ENCODE measurements at regions not wholly inside any gene's neighbourhood (a gene's known extent, or its start where the extent isn't known, plus 50 kb on each side); places are given as distances from the start of the nearest gene placed in this dataset.
"Not testable (repeated sequence)": the region's sequence is repeated elsewhere in the genome, so short reads cannot be mapped to it uniquely, and the experiment has no call there.

GRCh38 chr18:67385455-67385854, 131.1 kb downstream of the DSEL start:
- Histone ChIP-seq H3K27ac (ENCODE audit: insufficient read length, low read depth, low read length) (no peak overlapping the region), H3K18ac (ENCODE audit: insufficient read length, low read depth, low read length) (no peak overlapping the region), H3K23ac (ENCODE audit: insufficient read length, low read depth, low read length) (no peak overlapping the region), H2AFZ (ENCODE audit: low read length) (no peak overlapping the region), H2BK5ac (ENCODE audit: insufficient read length, low read length) (no peak overlapping the region), H4K5ac (ENCODE audit: insufficient read length, low read depth, low read length) (no peak overlapping the region), H3K9ac (ENCODE audit: extremely low read depth, insufficient read length, low read length) (no peak overlapping the region), H4K91ac (ENCODE audit: insufficient read length, low read depth, low read length) (no peak overlapping the region), H3K27me3 (ENCODE audit: insufficient read depth, low read length) (no peaks in the 10 kb centered on the region), H3K9me3 (ENCODE audit: control insufficient read depth, low read depth, low read length) (no peaks in the 10 kb centered on the region), H2BK15ac (ENCODE audit: low read depth, low read length) (no peak overlapping the region), H2AK5ac (ENCODE audit: insufficient read length, low read length) (no peak overlapping the region), H4K8ac (replicated peaks; ENCODE audit: insufficient read length, low read depth, low read length) (no peak overlapping the region), H2BK120ac (ENCODE audit: low read depth, low read length, poor library complexity, severe bottlenecking) (no peak overlapping the region), H3T11ph (ENCODE audit: low read length) (no peak overlapping the region), H3K4me1 (ENCODE audit: insufficient read depth, low read length) (no peaks in the 10 kb centered on the region), H3K4ac (ENCODE audit: low read depth, low read length) (no peak overlapping the region), H3K79me1 (ENCODE audit: insufficient read depth, low read depth, low read length, poor library complexity, severe bottlenecking) (no peaks in the 10 kb centered on the region), H2BK12ac (ENCODE audit: insufficient read length, low read depth, low read length) (no peak overlapping the region), H3K79me2 (ENCODE audit: insufficient read depth, low read length) (no peaks in the 10 kb centered on the region), H4K20me1 (ENCODE audit: control insufficient read depth, insufficient read depth, insufficient read length) (no peaks in the 10 kb centered on the region), H2BK20ac (ENCODE audit: low read depth, low read length, poor library complexity, severe bottlenecking) (no peak overlapping the region), H3K56ac (ENCODE audit: insufficient read length, low read depth, low read length) (no peak overlapping the region), H3K4me2 (ENCODE audit: insufficient read depth, insufficient read length, low read length) (no peak overlapping the region), H3K23me2 (ENCODE audit: insufficient read length, low read depth, low read length, poor library complexity, severe bottlenecking) (no peaks in the 10 kb centered on the region), H3K14ac (ENCODE audit: insufficient read depth, low read length) (no peak overlapping the region)
- Mint-ChIP-seq H3K9me3 (no peaks in the 10 kb centered on the region), H3K4me3 (no peak overlapping the region), H3K36me3 (ENCODE audit: insufficient read depth in 1 of 3, low read depth in 3 of 3) (no peaks in the 10 kb centered on the region), H3K27ac (no peak overlapping the region), H3K27me3 (ENCODE audit: low read depth) (no peaks in the 10 kb centered on the region), H3K4me1 (peaks cover 0 to 4% of the 10 kb centered on the region in 2 experiments; a peak in 2 of 4 replicates)
- no peak for DNase-seq
- no peak for TF ChIP-seq CTCF (conservative IDR thresholded peaks at IDR 0.05)
- no CpG with 5 or more reads among the region's 6 CpGs for WGBS (ENCODE audit: extremely low coverage, insufficient read length, low lambda C conversion rate)

GRCh38 chr18:67384057-67384456, 132.5 kb downstream of the DSEL start:
- not testable (repeated sequence) for H3K9ac ChIP-seq (ENCODE audit: extremely low read depth, insufficient read length, low read length); H2BK120ac ChIP-seq (ENCODE audit: low read depth, low read length, poor library complexity, severe bottlenecking); H2BK20ac ChIP-seq (ENCODE audit: low read depth, low read length, poor library complexity, severe bottlenecking); H3K79me2 ChIP-seq (ENCODE audit: insufficient read depth, low read length); H3K27me3 Mint-ChIP-seq (ENCODE audit: low read depth); H2AK5ac ChIP-seq (ENCODE audit: insufficient read length, low read length); H2BK12ac ChIP-seq (ENCODE audit: insufficient read length, low read depth, low read length); H3K27ac ChIP-seq (ENCODE audit: insufficient read length, low read depth, low read length); H3K23me2 ChIP-seq (ENCODE audit: insufficient read length, low read depth, low read length, poor library complexity, severe bottlenecking); H3K27me3 ChIP-seq (ENCODE audit: insufficient read depth, low read length); H3K4me2 ChIP-seq (ENCODE audit: insufficient read depth, insufficient read length, low read length); H4K5ac ChIP-seq (ENCODE audit: insufficient read length, low read depth, low read length); H3K79me1 ChIP-seq (ENCODE audit: insufficient read depth, low read depth, low read length, poor library complexity, severe bottlenecking); H3K9me3 ChIP-seq (ENCODE audit: control insufficient read depth, low read depth, low read length); H3K36me3 Mint-ChIP-seq (ENCODE audit: insufficient read depth in 1 of 3, low read depth in 3 of 3); H3K4ac ChIP-seq (ENCODE audit: low read depth, low read length); H3K4me1 Mint-ChIP-seq; H3K27ac Mint-ChIP-seq; H3T11ph ChIP-seq (ENCODE audit: low read length); H3K23ac ChIP-seq (ENCODE audit: insufficient read length, low read depth, low read length); H2BK5ac ChIP-seq (ENCODE audit: insufficient read length, low read length); H3K9me3 Mint-ChIP-seq; H3K4me3 Mint-ChIP-seq; H4K8ac ChIP-seq (replicated peaks; ENCODE audit: insufficient read length, low read depth, low read length); H3K56ac ChIP-seq (ENCODE audit: insufficient read length, low read depth, low read length); H4K20me1 ChIP-seq (ENCODE audit: control insufficient read depth, insufficient read depth, insufficient read length); H3K14ac ChIP-seq (ENCODE audit: insufficient read depth, low read length); H2AFZ ChIP-seq (ENCODE audit: low read length); H2BK15ac ChIP-seq (ENCODE audit: low read depth, low read length); H4K91ac ChIP-seq (ENCODE audit: insufficient read length, low read depth, low read length); DNase-seq; H3K4me1 ChIP-seq (ENCODE audit: insufficient read depth, low read length); H3K18ac ChIP-seq (ENCODE audit: insufficient read length, low read depth, low read length)
- WGBS (ENCODE audit: extremely low coverage, insufficient read length, low lambda C conversion rate), result no CpG with 5 or more reads among the region's 3 CpGs
